ENCODE measurements at regions not wholly inside any gene's neighbourhood (a gene's known extent, or its start where the extent isn't known, plus 50 kb on each side); places are given as distances from the start of the nearest gene placed in this dataset.

- Histone ChIP-seq H3K27me3 (replicated peaks in 1 of 4; ENCODE audit: control insufficient read depth in 3 of 4, extremely low read depth in 1 of 4, insufficient read depth in 3 of 4, low read length in 3 of 4) (no peaks in the 10 kb centered on the region), H3K14ac (ENCODE audit: insufficient read length) (no peak overlapping the region), H4K5ac (ENCODE audit: insufficient read length, low read depth, low read length) (no peak overlapping the region), H3K4ac (replicated peaks; ENCODE audit: insufficient read length, low read depth, low read length) (no peak overlapping the region), H3K27ac (ENCODE audit: low read depth, low read length) (no peak overlapping the region), H3K9ac (replicated peaks in 1 of 4; ENCODE audit: extremely low read depth in 1 of 4, low read depth in 3 of 4, low read length in 3 of 4) (no peak overlapping the region), H3K23me2 (ENCODE audit: low read depth, low read length) (no peaks in the 10 kb centered on the region), H3K4me3 (ENCODE audit: extremely low read depth in 1 of 4, insufficient read depth in 2 of 4, low read depth in 3 of 4, low read length in 4 of 4) (no peak overlapping the region), H2BK12ac (ENCODE audit: low read depth, low read length) (no peak overlapping the region), H3K4me2 (ENCODE audit: insufficient read depth in 1 of 2, low read depth in 2 of 2, low read length in 2 of 2) (no peak overlapping the region), H3K79me2 (ENCODE audit: control insufficient read depth in 1 of 2, insufficient read depth in 2 of 2, low read length in 2 of 2) (no peaks in the 10 kb centered on the region), H3K23ac (ENCODE audit: insufficient read length) (no peak overlapping the region), H4K8ac (ENCODE audit: extremely low read depth, insufficient read depth, low read length) (no peak overlapping the region), H3K18ac (ENCODE audit: extremely low read depth, low read length) (no peak overlapping the region), H2BK120ac (replicated peaks; ENCODE audit: low read depth, low read length) (no peak overlapping the region), H4K20me1 (replicated peaks in 1 of 2; ENCODE audit: control insufficient read depth in 1 of 2, insufficient read depth in 2 of 2, low read length in 2 of 2) (no peaks in the 10 kb centered on the region), H3K36me3 (ENCODE audit: control insufficient read depth in 2 of 4, insufficient read depth in 4 of 4, low read length in 3 of 4) (no peaks in the 10 kb centered on the region), H2AK5ac (ENCODE audit: low read depth, low read length) (no peak overlapping the region), H3K4me1 (replicated peaks in 1 of 4; ENCODE audit: control insufficient read depth in 3 of 4, insufficient read depth in 4 of 4, low read length in 3 of 4) (no peaks in the 10 kb centered on the region), H4K91ac (replicated peaks; ENCODE audit: insufficient read length, low read length) (no peak overlapping the region), H3K79me1 (ENCODE audit: low read depth, low read length) (no peaks in the 10 kb centered on the region), H2BK5ac (ENCODE audit: low read depth, low read length) (no peak overlapping the region), H2BK20ac (ENCODE audit: low read length) (no peak overlapping the region), H3K56ac (replicated peaks; ENCODE audit: insufficient read length, low read depth, low read length) (no peak overlapping the region), H3K9me3 (ENCODE audit: insufficient read depth in 2 of 2, low read depth in 1 of 2, low read length in 1 of 2) (peaks cover 3 to 7% of the 10 kb centered on the region in 2 experiments; a peak in 1 of 4 replicates), H2BK15ac (ENCODE audit: low read length) (no peak overlapping the region), H2AFZ (ENCODE audit: low read length) (no peak overlapping the region)
- whole genome bisulfite sequencing, 2 experiments (ENCODE audit: extremely low coverage in 1 of 2, insufficient coverage in 1 of 2, insufficient read length in 1 of 2, insufficient replicate concordance in 2 of 2, low coverage in 1 of 2, low lambda C conversion rate in 2 of 2, missing lambda C conversion rate in 1 of 2): 79% methylated on average over 4 of the region's 4 CpGs; no CpG with 5 or more reads in 1 of the 2 experiments
- TF ChIP-seq CTBP2 (IDR thresholded peaks at IDR 0.05; ENCODE audit: borderline replicate concordance, insufficient read depth, insufficient read length, low read length) (no peak), SP1 (IDR thresholded peaks at IDR 0.05; ENCODE audit: low read depth, low read length) (no peak), EZH2 (IDR thresholded peaks at IDR 0.05; ENCODE audit: low read depth, low read length, severe bottlenecking) (no peak), RBBP5 (IDR thresholded peaks at IDR 0.05; ENCODE audit: borderline replicate concordance, low read depth, low read length) (no peak), SP2 (IDR thresholded peaks at IDR 0.05; ENCODE audit: low read length) (no peak), HDAC6 (IDR thresholded peaks at IDR 0.05; ENCODE audit: low read depth, low read length) (no peak), PHF8 (conservative IDR thresholded peaks at IDR 0.05; ENCODE audit: low read depth, low read length) (no peak), TBP (IDR thresholded peaks at IDR 0.05; ENCODE audit: low read depth, low read length) (no peak), CHD2 (IDR thresholded peaks at IDR 0.05; ENCODE audit: low read length) (no peak), EP300 (IDR thresholded peaks at IDR 0.05; ENCODE audit: borderline replicate concordance in 1 of 2, low read depth in 2 of 2, low read length in 2 of 2) (no peak), CBX5 (IDR thresholded peaks at IDR 0.05; ENCODE audit: low read depth, low read length) (no peak), SAP30 (IDR thresholded peaks at IDR 0.05; ENCODE audit: insufficient read depth, insufficient replicate concordance, low read length) (no peak)
- FAIRE-seq (no peak), DNase-seq (ENCODE audit: low read depth in 1 of 2, low spot score in 2 of 2) (no peak)
- ChIA-PET CTCF (ENCODE audit: partially characterized antibody) (no interaction called here), POLR2A (ENCODE audit: partially characterized antibody) (no interaction called here)
Measured at GRCh38 chr21:24545807-24546361, 1061.4 kb downstream of the MRPL39 start.
